ENCODE measurements at regions not wholly inside any gene's neighbourhood (a gene's known extent, or its start where the extent isn't known, plus 50 kb on each side); places are given as distances from the start of the nearest gene placed in this dataset.

GRCh38 chr6:103858003-103858402 is 1001.7 kb downstream of the HACE1 start (continued):
- TF ChIP-seq FOSL1 (tag; conservative IDR thresholded peaks at IDR 0.05) (no peak), CREB3L1 (IDR thresholded peaks at IDR 0.05; ENCODE audit: borderline replicate concordance, low read depth) (no peak), ZNF318 (IDR thresholded peaks at IDR 0.05; ENCODE audit: borderline replicate concordance in 1 of 2, low read depth in 1 of 2) (no peak), CGGBP1 (CRISPR knock-in tag; IDR thresholded peaks at IDR 0.05) (no peak), FUS (optimal IDR thresholded peaks at IDR 0.05; ENCODE audit: low read depth, low read length) (no peak), MED1 (CRISPR knock-in tag; IDR thresholded peaks at IDR 0.05; ENCODE audit: borderline replicate concordance) (no peak)
